ENCODE measurements at regions not wholly inside any gene's neighbourhood (a gene's known extent, or its start where the extent isn't known, plus 50 kb on each side); places are given as distances from the start of the nearest gene placed in this dataset.

- TF ChIP-seq EZH2phosphoT487 (IDR thresholded peaks at IDR 0.05; ENCODE audit: borderline replicate concordance, low read length) (no peak), EZH2 (IDR thresholded peaks at IDR 0.05; ENCODE audit: low read length, unreplicated experiment) (no peak), CTCF (conservative IDR thresholded peaks at IDR 0.05; ENCODE audit: low read depth, low read length) (no peak)
- no peaks in the 10 kb centered on the region for H3F3A ChIP-seq (ENCODE audit: low read length, unreplicated experiment)
- ATAC-seq: no peak
- H3K4me3 ChIP-seq (ENCODE audit: low read length): no peak overlapping the region
- ChIA-PET CTCF (no interaction called here), POLR2A (ENCODE audit: unreplicated experiment) (no interaction called here)
- H3K36me3 ChIP-seq (ENCODE audit: low read depth, low read length): no peaks in the 10 kb centered on the region
- intact Hi-C loops (cut with micrococcal nuclease): loop anchor here (5.0 to 10.0 kb wide), 3 partner anchors 172 to 580 kb away; no protein-coding TSS in a partner anchor
- H3K9me2 ChIP-seq (replicated peaks; ENCODE audit: low read length): no peaks in the 10 kb centered on the region
- H3K9ac ChIP-seq (ENCODE audit: low read length): no peak overlapping the region
- H3K79me2 ChIP-seq (ENCODE audit: low read length): no peaks in the 10 kb centered on the region
- no peak overlapping the region for H3K27ac ChIP-seq (ENCODE audit: low read length)
- DNase-seq: no peak
- H3K4me2 ChIP-seq (ENCODE audit: low read length): no peak overlapping the region
- no peak overlapping the region for H2AFZ ChIP-seq (ENCODE audit: low read length)
- H4K20me1 ChIP-seq (ENCODE audit: low read length): no peaks in the 10 kb centered on the region
- no peaks in the 10 kb centered on the region for H3K9me3 ChIP-seq (ENCODE audit: low read length)
- H3K4me1 ChIP-seq (ENCODE audit: insufficient read depth, low read length): no peaks in the 10 kb centered on the region
- H3K27me3 ChIP-seq (ENCODE audit: low read length): no peaks in the 10 kb centered on the region
- BruUV-seq (replicated peaks): no TSS peak
Observed at GRCh38 chr13:71304861-71305260, 562.1 kb downstream of the DACH1 start.

- H3K79me2 ChIP-seq (ENCODE audit: low read length): no peaks in the 10 kb centered on the region
- H3K4me2 ChIP-seq (ENCODE audit: low read length): no peak overlapping the region
- H2AFZ ChIP-seq (ENCODE audit: low read length): no peak overlapping the region
- H3K4me1 ChIP-seq (ENCODE audit: insufficient read depth, low read length): no peaks in the 10 kb centered on the region
- no peak for DNase-seq
- no peaks in the 10 kb centered on the region for H4K20me1 ChIP-seq (ENCODE audit: low read length)
- intact Hi-C loops (cut with micrococcal nuclease): loop anchor here (1.0 to 10.0 kb wide), 4 partner anchors 62 to 953 kb away; no protein-coding TSS in a partner anchor
- no peak overlapping the region for H3K27ac ChIP-seq (ENCODE audit: low read length)
- no peaks in the 10 kb centered on the region for H3K9me3 ChIP-seq (ENCODE audit: low read length)
- no peaks in the 10 kb centered on the region for H3F3A ChIP-seq (ENCODE audit: low read length, unreplicated experiment)
- CTCF ChIA-PET: interaction anchor here (0.7 kb wide), 1 partner anchor 62 kb away, joined by 3 read pairs; no protein-coding TSS in a partner anchor
- no TSS peak for BruUV-seq (replicated peaks)
- no peak overlapping the region for H3K4me3 ChIP-seq (ENCODE audit: low read length)
- H3K9ac ChIP-seq (ENCODE audit: low read length): no peak overlapping the region
- TF ChIP-seq EZH2phosphoT487 (IDR thresholded peaks at IDR 0.05; ENCODE audit: borderline replicate concordance, low read length) (no peak), CTCF (conservative IDR thresholded peaks at IDR 0.05; ENCODE audit: low read depth, low read length) (peak; percentile 24; the same call in 1 of the 2 replicates)
- POLR2A ChIA-PET (ENCODE audit: unreplicated experiment): no interaction called here
- peak; percentile 43; the same call in 1 of the 2 replicates for ATAC-seq
- no peaks in the 10 kb centered on the region for H3K36me3 ChIP-seq (ENCODE audit: low read depth, low read length)
- H3K9me2 ChIP-seq (replicated peaks; ENCODE audit: low read length): no peaks in the 10 kb centered on the region
- H3K27me3 ChIP-seq (ENCODE audit: low read length): no peaks in the 10 kb centered on the region
Observed at GRCh38 chr13:71303144-71303543, 563.9 kb downstream of the DACH1 start.

- no peak overlapping the region for H2AFZ ChIP-seq (ENCODE audit: low read length)
- intact Hi-C loops (cut with micrococcal nuclease): loop anchor here (5.0 to 10.0 kb wide), 2 partner anchors 572 to 576 kb away; no protein-coding TSS in a partner anchor
- H3K36me3 ChIP-seq (ENCODE audit: low read depth, low read length): no peaks in the 10 kb centered on the region
- H3K9me3 ChIP-seq (ENCODE audit: low read length): no peaks in the 10 kb centered on the region
- H3F3A ChIP-seq (ENCODE audit: low read length, unreplicated experiment): no peaks in the 10 kb centered on the region
- H3K4me2 ChIP-seq (ENCODE audit: low read length): no peak overlapping the region
- no peaks in the 10 kb centered on the region for H3K27me3 ChIP-seq (ENCODE audit: low read length)
- no peaks in the 10 kb centered on the region for H3K4me1 ChIP-seq (ENCODE audit: insufficient read depth, low read length)
- no peak overlapping the region for H3K4me3 ChIP-seq (ENCODE audit: low read length)
- no peaks in the 10 kb centered on the region for H4K20me1 ChIP-seq (ENCODE audit: low read length)
- ChIA-PET POLR2A (ENCODE audit: unreplicated experiment) (no interaction called here), CTCF (no interaction called here)
- H3K79me2 ChIP-seq (ENCODE audit: low read length): no peaks in the 10 kb centered on the region
- no peak overlapping the region for H3K27ac ChIP-seq (ENCODE audit: low read length)
- no TSS peak for BruUV-seq (replicated peaks)
- ATAC-seq (no peak), DNase-seq (no peak)
- H3K9ac ChIP-seq (ENCODE audit: low read length): no peak overlapping the region
- no peaks in the 10 kb centered on the region for H3K9me2 ChIP-seq (replicated peaks; ENCODE audit: low read length)
- TF ChIP-seq CTCF (conservative IDR thresholded peaks at IDR 0.05; ENCODE audit: low read depth, low read length) (no peak), EZH2 (IDR thresholded peaks at IDR 0.05; ENCODE audit: low read length, unreplicated experiment) (no peak), EZH2phosphoT487 (IDR thresholded peaks at IDR 0.05; ENCODE audit: borderline replicate concordance, low read length) (no peak)
Observed at GRCh38 chr13:71300602-71301001, 566.4 kb downstream of the DACH1 start.
